ENCODE measurements at regions not wholly inside any gene's neighbourhood (a gene's known extent, or its start where the extent isn't known, plus 50 kb on each side); places are given as distances from the start of the nearest gene placed in this dataset.
"Not testable (repeated sequence)": the region's sequence is repeated elsewhere in the genome, so short reads cannot be mapped to it uniquely, and the experiment has no call there.

- not testable (repeated sequence) for H3K9ac ChIP-seq (ENCODE audit: low read depth, low read length); H3K9me3 ChIP-seq (ENCODE audit: control insufficient read depth, insufficient read depth, low read length); H3K4me3 ChIP-seq (ENCODE audit: low read depth, low read length); H3K4me1 ChIP-seq (ENCODE audit: control insufficient read depth, insufficient read depth, low read length); H3K27ac ChIP-seq (ENCODE audit: low read depth, low read length); H3K36me3 ChIP-seq (ENCODE audit: control insufficient read depth, insufficient read depth, low read length)
- peaks cover 25% of the 10 kb centered on the region for H3K27me3 ChIP-seq (ENCODE audit: control insufficient read depth, insufficient read depth, low read length)
Measured at GRCh38 chr12:11498574-11498973, 103.2 kb upstream of the PRB2 start.

GRCh38 chr12:11499806-11500187, 104.4 kb upstream of the PRB2 start:
- Histone ChIP-seq H3K9ac (ENCODE audit: low read depth, low read length) (no peak overlapping the region), H3K9me3 (ENCODE audit: control insufficient read depth, insufficient read depth, low read length) (no peaks in the 10 kb centered on the region), H3K27ac (ENCODE audit: low read depth, low read length) (no peak overlapping the region), H3K4me1 (ENCODE audit: control insufficient read depth, insufficient read depth, low read length) (no peaks in the 10 kb centered on the region), H3K27me3 (ENCODE audit: control insufficient read depth, insufficient read depth, low read length) (peaks cover 25% of the 10 kb centered on the region), H3K36me3 (ENCODE audit: control insufficient read depth, insufficient read depth, low read length) (no peaks in the 10 kb centered on the region), H3K4me3 (ENCODE audit: low read depth, low read length) (peak overlapping the region; percentile 57)

- Histone ChIP-seq H3K27me3 (ENCODE audit: control insufficient read depth, insufficient read depth, low read length) (peaks cover 25% of the 10 kb centered on the region), H3K36me3 (ENCODE audit: control insufficient read depth, insufficient read depth, low read length) (no peaks in the 10 kb centered on the region), H3K9ac (ENCODE audit: low read depth, low read length) (no peak overlapping the region), H3K27ac (ENCODE audit: low read depth, low read length) (no peak overlapping the region), H3K4me3 (ENCODE audit: low read depth, low read length) (peak overlapping the region; percentile 57), H3K4me1 (ENCODE audit: control insufficient read depth, insufficient read depth, low read length) (no peaks in the 10 kb centered on the region), H3K9me3 (ENCODE audit: control insufficient read depth, insufficient read depth, low read length) (no peaks in the 10 kb centered on the region)
Measured at GRCh38 chr12:11500188-11500860, 105.0 kb upstream of the PRB2 start.

- no peaks in the 10 kb centered on the region for H3K4me1 ChIP-seq (ENCODE audit: control insufficient read depth, insufficient read depth, low read length)
- H3K4me3 ChIP-seq (ENCODE audit: low read depth, low read length): no peak overlapping the region
- H3K9ac ChIP-seq (ENCODE audit: low read depth, low read length): no peak overlapping the region
- no peaks in the 10 kb centered on the region for H3K36me3 ChIP-seq (ENCODE audit: control insufficient read depth, insufficient read depth, low read length)
- no peak overlapping the region for H3K27ac ChIP-seq (ENCODE audit: low read depth, low read length)
- H3K27me3 ChIP-seq (ENCODE audit: control insufficient read depth, insufficient read depth, low read length): peaks cover 25% of the 10 kb centered on the region
- H3K9me3 ChIP-seq (ENCODE audit: control insufficient read depth, insufficient read depth, low read length): no peaks in the 10 kb centered on the region
Measured at GRCh38 chr12:11500861-11501230, 105.5 kb upstream of the PRB2 start.

GRCh38 chr12:11508699-11509098, 113.3 kb upstream of the PRB2 start:
- Histone ChIP-seq H3K4me1 (ENCODE audit: control insufficient read depth, insufficient read depth, low read length) (peaks cover 14% of the 10 kb centered on the region), H3K36me3 (ENCODE audit: control insufficient read depth, insufficient read depth, low read length) (no peaks in the 10 kb centered on the region), H3K9ac (ENCODE audit: low read depth, low read length) (no peak overlapping the region), H3K9me3 (ENCODE audit: control insufficient read depth, insufficient read depth, low read length) (no peaks in the 10 kb centered on the region), H3K4me3 (ENCODE audit: low read depth, low read length) (no peak overlapping the region), H3K27me3 (ENCODE audit: control insufficient read depth, insufficient read depth, low read length) (no peaks in the 10 kb centered on the region), H3K27ac (ENCODE audit: low read depth, low read length) (no peak overlapping the region)

- Histone ChIP-seq H3K9me3 (ENCODE audit: control insufficient read depth, insufficient read depth, low read length) (no peaks in the 10 kb centered on the region), H3K27ac (ENCODE audit: low read depth, low read length) (no peak overlapping the region), H3K27me3 (ENCODE audit: control insufficient read depth, insufficient read depth, low read length) (no peaks in the 10 kb centered on the region), H3K36me3 (ENCODE audit: control insufficient read depth, insufficient read depth, low read length) (no peaks in the 10 kb centered on the region), H3K9ac (ENCODE audit: low read depth, low read length) (no peak overlapping the region), H3K4me1 (ENCODE audit: control insufficient read depth, insufficient read depth, low read length) (peaks cover 14% of the 10 kb centered on the region), H3K4me3 (ENCODE audit: low read depth, low read length) (no peak overlapping the region)
Measured at GRCh38 chr12:11509326-11509725, 114.0 kb upstream of the PRB2 start.

- Histone ChIP-seq H3K36me3 (ENCODE audit: control insufficient read depth, insufficient read depth, low read length) (no peaks in the 10 kb centered on the region), H3K9me3 (ENCODE audit: control insufficient read depth, insufficient read depth, low read length) (no peaks in the 10 kb centered on the region), H3K4me3 (ENCODE audit: low read depth, low read length) (no peak overlapping the region), H3K4me1 (ENCODE audit: control insufficient read depth, insufficient read depth, low read length) (peaks cover 14% of the 10 kb centered on the region), H3K27ac (ENCODE audit: low read depth, low read length) (no peak overlapping the region), H3K9ac (ENCODE audit: low read depth, low read length) (no peak overlapping the region), H3K27me3 (ENCODE audit: control insufficient read depth, insufficient read depth, low read length) (no peaks in the 10 kb centered on the region)
Measured at GRCh38 chr12:11510671-11511070, 115.3 kb upstream of the PRB2 start.

- Histone ChIP-seq H3K27ac (ENCODE audit: low read depth, low read length) (no peak overlapping the region), H3K36me3 (ENCODE audit: control insufficient read depth, insufficient read depth, low read length) (no peaks in the 10 kb centered on the region), H3K9me3 (ENCODE audit: control insufficient read depth, insufficient read depth, low read length) (no peaks in the 10 kb centered on the region), H3K4me1 (ENCODE audit: control insufficient read depth, insufficient read depth, low read length) (peaks cover 13% of the 10 kb centered on the region), H3K27me3 (ENCODE audit: control insufficient read depth, insufficient read depth, low read length) (no peaks in the 10 kb centered on the region), H3K4me3 (ENCODE audit: low read depth, low read length) (no peak overlapping the region), H3K9ac (ENCODE audit: low read depth, low read length) (no peak overlapping the region)
Measured at GRCh38 chr12:11513288-11513687, 117.9 kb upstream of the PRB2 start.

- no peaks in the 10 kb centered on the region for H3K9me3 ChIP-seq (ENCODE audit: control insufficient read depth, insufficient read depth, low read length)
- no peak overlapping the region for H3K4me3 ChIP-seq (ENCODE audit: low read depth, low read length)
- H3K36me3 ChIP-seq (ENCODE audit: control insufficient read depth, insufficient read depth, low read length): no peaks in the 10 kb centered on the region
- H3K4me1 ChIP-seq (ENCODE audit: control insufficient read depth, insufficient read depth, low read length): no peaks in the 10 kb centered on the region
- H3K27me3 ChIP-seq (ENCODE audit: control insufficient read depth, insufficient read depth, low read length): no peaks in the 10 kb centered on the region
- no peak overlapping the region for H3K9ac ChIP-seq (ENCODE audit: low read depth, low read length)
- H3K27ac ChIP-seq (ENCODE audit: low read depth, low read length): no peak overlapping the region
Measured at GRCh38 chr12:11517080-11517479, 121.7 kb upstream of the PRB2 start.

- no peaks in the 10 kb centered on the region for H3K36me3 ChIP-seq (ENCODE audit: control insufficient read depth, insufficient read depth, low read length)
- H3K9ac ChIP-seq (ENCODE audit: low read depth, low read length): no peak overlapping the region
- no peaks in the 10 kb centered on the region for H3K4me1 ChIP-seq (ENCODE audit: control insufficient read depth, insufficient read depth, low read length)
- no peak overlapping the region for H3K27ac ChIP-seq (ENCODE audit: low read depth, low read length)
- H3K27me3 ChIP-seq (ENCODE audit: control insufficient read depth, insufficient read depth, low read length): no peaks in the 10 kb centered on the region
- H3K9me3 ChIP-seq (ENCODE audit: control insufficient read depth, insufficient read depth, low read length): no peaks in the 10 kb centered on the region
- H3K4me3 ChIP-seq (ENCODE audit: low read depth, low read length): no peak overlapping the region
Measured at GRCh38 chr12:11524446-11524845, 125.0 kb upstream of the ETV6 start.

- no peak overlapping the region for H3K4me3 ChIP-seq (ENCODE audit: low read depth, low read length)
- no peaks in the 10 kb centered on the region for H3K4me1 ChIP-seq (ENCODE audit: control insufficient read depth, insufficient read depth, low read length)
- H3K9me3 ChIP-seq (ENCODE audit: control insufficient read depth, insufficient read depth, low read length): no peaks in the 10 kb centered on the region
- no peaks in the 10 kb centered on the region for H3K36me3 ChIP-seq (ENCODE audit: control insufficient read depth, insufficient read depth, low read length)
- H3K9ac ChIP-seq (ENCODE audit: low read depth, low read length): no peak overlapping the region
- H3K27me3 ChIP-seq (ENCODE audit: control insufficient read depth, insufficient read depth, low read length): no peaks in the 10 kb centered on the region
- H3K27ac ChIP-seq (ENCODE audit: low read depth, low read length): no peak overlapping the region
Measured at GRCh38 chr12:11534064-11534463, 115.4 kb upstream of the ETV6 start.

GRCh38 chr12:11535127-11535526, 114.3 kb upstream of the ETV6 start:
- Histone ChIP-seq H3K9me3 (ENCODE audit: control insufficient read depth, insufficient read depth, low read length) (no peaks in the 10 kb centered on the region), H3K36me3 (ENCODE audit: control insufficient read depth, insufficient read depth, low read length) (no peaks in the 10 kb centered on the region), H3K4me3 (ENCODE audit: low read depth, low read length) (no peak overlapping the region), H3K27ac (ENCODE audit: low read depth, low read length) (no peak overlapping the region), H3K27me3 (ENCODE audit: control insufficient read depth, insufficient read depth, low read length) (no peaks in the 10 kb centered on the region), H3K9ac (ENCODE audit: low read depth, low read length) (no peak overlapping the region), H3K4me1 (ENCODE audit: control insufficient read depth, insufficient read depth, low read length) (no peaks in the 10 kb centered on the region)

Data from HUES48 (cell line).